Hematopoietic multipotent progenitor cell treated with erythropoietin and hydrocortisone succinate and interleukin-3 and kit ligand, for 15 days (in vitro differentiated cells): ENCODE measurements at regions not wholly inside any gene's neighbourhood (a gene's known extent, or its start where the extent isn't known, plus 50 kb on each side); places are given as distances from the start of the nearest gene placed in this dataset.

Experiments used
- DNase-seq: peaks from one replicate; pipeline ENCODE4 v3.0.0-alpha.2; 2015; ENCODE audit warnings: low spot score

DNA sequence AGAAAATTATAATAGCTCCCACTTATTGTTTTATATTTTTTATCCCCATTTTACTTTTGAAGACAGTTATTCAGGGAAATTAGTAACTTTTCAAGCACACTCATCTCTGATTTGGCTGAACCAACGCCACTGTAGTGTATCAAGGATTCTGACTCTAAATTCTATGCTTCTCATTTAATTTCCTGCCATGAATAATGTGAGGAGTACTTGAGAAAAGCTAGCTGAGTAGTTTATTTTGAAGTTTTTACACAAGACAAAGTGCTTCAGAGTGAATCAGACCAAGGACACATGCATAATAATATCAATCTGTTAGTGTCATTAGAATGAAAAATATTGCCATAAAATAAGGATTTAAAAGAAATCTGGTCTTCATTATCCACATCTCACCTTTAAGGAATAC lies 329.9 kb downstream of the SLITRK6 start:
- DNase-seq, result no peak

DNA sequence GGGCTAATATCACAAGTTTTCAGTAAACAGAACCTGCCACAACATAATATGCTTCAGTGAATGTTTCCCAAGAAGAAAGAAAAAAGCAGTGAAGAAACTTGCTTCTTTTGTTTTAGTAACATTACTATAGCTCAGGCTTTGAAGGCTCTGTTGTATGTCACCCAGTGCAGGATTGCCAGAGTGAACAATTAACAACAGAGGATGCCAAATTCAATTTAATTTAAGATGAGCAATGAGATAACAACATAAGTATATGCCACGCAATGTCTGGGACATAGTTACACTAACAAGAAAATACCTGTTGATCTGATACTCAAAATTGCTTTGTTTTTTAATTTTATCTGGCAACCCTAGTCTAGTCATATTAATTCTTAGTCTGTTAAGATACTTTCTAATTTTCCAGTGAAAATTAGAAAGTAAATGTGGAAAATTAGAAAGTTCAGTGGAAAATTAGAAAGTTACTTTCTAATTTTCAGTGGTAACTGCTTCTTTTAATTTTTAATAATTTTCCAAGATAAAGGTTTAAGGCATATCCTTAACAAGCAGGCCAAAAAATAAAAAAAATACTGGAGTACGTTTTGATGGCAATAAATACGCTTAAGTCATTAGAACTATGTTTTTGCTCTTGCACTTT lies 336.3 kb downstream of the SLITRK6 start:
- no peak for DNase-seq

DNA sequence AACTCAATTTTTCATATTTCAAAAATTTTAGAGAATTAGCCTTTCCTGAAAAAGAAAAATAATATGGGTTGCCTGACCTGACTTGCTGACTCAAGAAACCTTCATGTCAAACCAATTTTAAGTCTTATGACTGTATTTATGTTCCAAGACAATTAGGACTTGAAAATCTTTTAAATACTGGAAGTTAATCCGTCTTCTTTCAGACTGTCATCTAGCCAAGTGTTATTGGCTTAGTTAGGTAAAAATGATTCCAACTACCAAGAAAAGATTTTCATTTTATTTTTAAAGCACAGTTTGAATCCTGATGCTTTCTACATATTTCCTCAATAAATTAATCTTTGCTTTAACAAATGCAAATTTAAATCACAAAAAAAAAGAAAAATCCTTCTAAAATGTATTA lies 337.6 kb downstream of the SLITRK6 start:
- no peak for DNase-seq

DNA sequence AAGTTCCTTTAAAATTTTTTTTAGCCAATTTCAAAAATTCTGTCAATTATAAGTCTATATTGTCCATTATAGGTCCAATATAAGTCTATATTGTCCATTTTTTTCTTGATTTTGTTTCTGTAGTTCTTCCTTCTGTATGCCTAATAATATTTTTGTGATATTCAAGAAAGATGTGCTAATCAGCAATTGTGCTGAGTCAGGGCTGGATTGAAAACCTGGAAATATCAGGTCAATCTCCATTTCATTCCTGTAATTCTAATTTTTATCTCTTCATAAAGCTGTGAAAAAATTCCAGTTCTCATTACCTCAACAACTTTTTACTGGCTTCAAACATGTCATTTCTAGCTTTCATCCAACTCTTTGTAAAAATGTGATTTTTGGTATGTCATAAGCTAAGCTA lies 353.7 kb downstream of the SLITRK6 start:
- DNase-seq, result no peak

DNA sequence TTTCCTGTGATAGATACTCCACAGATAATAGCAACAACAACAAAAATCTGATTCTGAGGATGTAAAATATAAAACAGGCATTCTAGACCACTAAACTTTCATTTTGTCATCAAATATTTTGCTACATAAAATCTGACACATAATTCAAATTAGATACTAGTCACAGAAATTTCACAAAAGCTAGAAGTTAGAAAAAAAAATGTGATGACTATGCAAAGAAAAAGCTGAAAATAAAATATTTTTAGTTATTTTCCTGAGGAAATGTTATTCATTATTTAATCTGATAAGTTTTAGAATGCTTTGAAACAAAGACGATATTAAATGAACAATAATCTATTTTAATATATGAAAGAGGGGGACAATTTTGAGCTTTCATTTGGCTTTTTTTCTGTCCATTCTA lies 357.2 kb downstream of the SLITRK6 start:
- DNase-seq, result no peak

DNA sequence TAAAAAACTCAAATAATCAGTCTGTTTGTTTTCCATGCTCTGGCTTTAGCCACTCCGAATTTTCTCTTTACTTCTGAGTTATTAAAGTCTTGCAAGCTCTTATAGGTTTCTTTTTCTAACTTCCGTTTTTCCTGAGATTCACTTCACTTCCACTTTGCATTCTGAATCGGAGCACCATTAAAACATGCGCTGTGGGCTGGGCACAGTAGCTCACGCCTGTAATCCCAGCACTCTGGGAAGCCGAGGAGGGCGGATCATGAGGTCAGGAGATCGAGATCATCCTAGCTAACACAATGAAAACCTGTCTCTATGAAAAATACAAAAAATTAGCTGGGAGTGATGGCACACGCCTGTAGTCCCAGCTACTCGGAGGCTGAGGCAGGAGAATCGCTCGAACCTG lies 357.9 kb downstream of the SLITRK6 start:
- no peak for DNase-seq

DNA sequence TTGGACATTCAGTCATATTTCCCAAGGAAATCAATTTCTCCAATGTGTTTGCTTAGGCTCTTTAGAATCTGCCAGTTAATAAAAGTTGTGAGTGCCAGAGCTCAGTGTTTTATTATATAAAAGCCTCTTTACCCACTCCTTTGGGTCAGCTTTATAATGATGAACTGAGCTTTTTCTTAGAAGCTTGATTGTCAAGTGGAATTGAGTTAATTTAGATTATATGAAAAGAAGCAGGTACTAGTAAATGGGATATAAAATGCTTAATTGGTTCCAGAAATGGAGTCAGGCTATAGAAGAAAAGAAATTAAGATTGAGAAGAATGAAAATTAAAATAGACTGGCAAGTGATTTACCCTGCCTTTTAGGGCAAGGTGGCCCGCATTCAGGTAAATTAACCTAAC lies 363.2 kb downstream of the SLITRK6 start:
- DNase-seq, result no peak

DNA sequence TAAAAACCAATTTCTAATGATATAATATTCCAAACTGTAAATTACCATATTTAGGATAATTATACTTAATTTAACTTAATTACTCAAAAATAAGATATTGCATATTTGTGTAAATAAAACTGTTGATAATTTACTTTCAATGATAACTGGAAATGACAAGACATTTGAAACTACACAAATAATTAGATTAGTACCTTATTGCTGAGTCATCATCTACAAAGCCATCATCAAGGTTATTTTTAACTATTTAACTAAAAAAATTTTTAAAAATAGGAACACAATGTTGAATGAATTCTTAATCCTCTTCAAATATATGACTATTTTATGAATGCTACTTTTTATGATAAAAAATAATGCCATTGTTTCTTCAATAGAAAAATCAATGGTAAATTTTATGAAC lies 364.3 kb downstream of the SLITRK6 start:
- DNase-seq, result no peak

DNA sequence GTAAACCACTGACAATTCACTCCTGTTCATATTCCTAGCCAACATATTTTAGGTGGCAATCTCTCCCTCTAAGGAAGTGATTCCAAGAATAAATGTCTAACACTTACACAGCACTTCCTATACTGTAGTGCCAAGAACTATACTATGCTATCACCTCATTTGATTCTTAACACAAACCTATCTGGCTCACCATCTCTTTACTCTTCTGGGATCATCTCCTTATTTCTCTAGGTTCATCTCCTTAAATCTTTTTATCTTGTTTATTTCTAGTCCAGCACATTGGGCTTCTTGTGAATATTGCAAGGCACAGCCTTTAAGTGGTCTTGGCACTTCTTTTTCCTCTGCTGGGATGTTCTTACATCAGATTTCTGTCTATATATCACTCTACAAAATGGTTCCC lies 366.3 kb downstream of the SLITRK6 start:
- DNase-seq, result no peak

DNA sequence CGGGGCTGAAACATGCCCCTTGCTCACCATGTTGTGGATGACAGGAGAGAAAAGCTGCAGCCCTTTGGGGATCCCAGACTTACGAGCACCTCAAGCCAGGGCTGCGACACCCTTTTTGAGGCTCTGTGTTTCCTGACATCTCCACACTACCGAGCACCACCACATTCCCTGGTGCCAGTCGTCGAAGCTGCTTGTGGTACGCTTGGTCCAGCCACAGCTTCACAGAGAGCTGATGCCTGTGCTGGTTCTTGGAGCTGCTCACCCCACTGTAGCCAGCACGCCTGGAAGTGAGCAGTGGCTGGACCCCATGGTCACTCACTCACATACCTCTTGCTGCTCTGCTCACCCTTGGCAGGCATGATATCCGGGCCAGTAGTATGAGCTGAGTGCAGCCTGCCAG lies 367.5 kb downstream of the SLITRK6 start:
- DNase-seq, result no peak

DNA sequence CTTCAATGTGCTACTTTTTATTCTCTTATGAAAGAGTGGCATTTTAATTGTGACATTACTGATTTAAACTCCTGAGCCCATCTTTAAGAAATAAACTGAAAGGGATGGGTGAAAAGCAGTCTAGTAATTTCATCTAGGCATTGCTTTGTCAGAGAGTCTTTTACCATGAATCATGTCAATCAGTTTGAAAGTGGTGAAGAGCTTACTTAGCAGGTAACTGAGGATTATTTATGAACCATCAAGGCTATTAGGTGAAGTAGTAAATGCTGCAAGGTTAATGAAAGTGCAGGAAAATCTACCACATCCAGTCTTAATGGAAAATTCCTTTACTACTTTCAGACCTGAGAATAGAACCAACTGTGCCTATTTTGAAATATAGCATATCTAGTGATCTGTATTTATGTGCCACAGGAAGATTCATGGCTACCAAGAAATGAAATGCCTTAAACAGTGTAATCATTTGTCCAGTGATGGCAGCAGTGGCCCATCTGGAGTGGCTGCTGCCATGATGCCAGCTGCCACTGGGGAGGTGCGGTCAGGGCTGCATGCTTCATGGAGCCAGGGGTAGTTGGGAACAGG lies 368.9 kb downstream of the SLITRK6 start:
- no peak for DNase-seq

DNA sequence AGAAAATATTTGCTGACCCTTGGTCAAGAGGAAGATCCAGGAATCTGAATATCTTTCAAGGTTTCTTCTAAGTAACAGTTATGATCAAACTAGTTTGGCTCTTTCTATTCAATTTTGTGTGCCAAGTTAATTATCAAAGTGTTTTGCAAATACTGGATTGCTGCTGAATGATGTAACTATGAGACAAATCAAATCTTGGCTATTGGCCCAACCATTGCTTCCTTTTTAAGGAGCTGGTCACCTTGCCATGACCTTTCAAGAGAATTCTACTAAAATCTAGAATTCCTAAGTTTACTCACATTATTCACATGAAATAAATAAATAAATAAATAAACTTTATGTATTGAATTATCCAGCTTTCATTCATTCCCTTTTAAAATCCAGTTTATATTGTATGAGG lies 371.8 kb downstream of the SLITRK6 start:
- no peak for DNase-seq

DNA sequence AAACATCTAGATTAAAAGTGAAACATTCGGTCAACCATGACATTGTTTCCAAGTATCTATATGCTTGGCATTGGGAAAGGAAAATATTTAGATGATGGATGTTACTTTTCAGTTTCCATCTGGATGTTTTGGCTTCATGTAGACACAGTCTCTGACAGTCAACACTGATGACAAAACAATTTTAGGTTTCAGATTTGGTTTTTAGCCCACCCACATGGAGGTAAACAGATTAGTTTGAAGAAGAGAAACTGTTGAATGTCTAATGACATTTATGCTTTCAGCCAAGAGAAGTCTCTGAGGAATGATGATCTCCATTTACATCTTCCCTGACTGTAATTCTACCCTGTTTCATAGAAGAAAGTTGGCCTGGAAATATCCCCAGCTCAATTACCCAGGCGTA lies 379.1 kb downstream of the SLITRK6 start:
- DNase-seq, result no peak

DNA sequence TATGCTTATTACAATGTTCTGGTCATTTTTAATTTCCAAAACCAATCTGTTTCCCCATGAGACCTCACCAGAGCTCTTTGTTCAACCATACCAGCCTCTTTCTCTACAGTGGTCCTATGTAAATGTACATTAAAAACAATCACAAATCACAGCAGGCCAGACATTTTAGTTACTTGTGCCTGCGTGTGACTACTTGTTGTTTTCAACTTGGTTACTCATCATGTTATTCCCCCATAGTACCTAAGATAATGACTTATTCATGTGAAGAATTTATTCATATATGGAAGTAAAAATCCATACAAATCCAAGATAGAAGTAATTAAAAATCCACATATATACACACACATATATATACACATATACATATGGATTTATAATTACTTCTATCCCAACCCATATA lies 379.6 kb downstream of the SLITRK6 start:
- DNase-seq, result no peak

DNA sequence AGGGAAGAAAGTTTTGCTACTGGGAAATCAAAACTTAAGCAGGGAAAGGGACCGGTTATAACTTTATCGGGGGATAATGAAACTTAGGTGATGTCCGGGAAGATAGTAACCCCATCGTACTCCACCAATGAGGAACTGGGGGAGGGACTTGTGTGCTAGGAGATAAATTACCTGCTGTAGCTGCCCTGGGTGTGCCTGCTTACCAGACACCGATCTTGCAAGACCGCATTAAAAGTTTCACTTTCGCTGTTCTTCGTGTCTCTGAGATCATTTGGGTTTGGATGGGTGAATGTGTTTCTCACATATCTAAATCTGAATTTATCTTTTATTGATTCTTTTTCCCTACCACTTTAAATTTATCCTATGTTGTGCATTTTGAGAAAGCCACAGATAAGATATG lies 381.4 kb downstream of the SLITRK6 start:
- DNase-seq, result no peak

DNA sequence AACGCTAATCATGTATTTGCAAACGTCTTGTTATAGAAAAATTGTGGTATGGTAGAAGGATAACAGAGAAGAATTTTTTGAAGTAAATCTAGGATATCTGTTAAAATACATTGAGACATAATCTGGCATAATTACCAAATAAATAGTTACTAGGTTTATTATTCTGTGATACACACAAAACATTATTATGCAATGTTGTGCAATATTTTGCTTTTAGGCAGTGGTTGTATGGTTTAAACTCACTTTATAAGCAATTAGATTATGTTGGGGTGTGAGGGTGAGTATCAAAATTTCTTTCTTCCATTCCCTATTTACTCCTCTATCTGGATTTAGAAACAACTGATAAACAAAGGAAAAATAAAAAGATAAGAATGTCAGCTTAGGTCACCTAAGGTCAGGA lies 385.6 kb downstream of the SLITRK6 start:
- no peak for DNase-seq

DNA sequence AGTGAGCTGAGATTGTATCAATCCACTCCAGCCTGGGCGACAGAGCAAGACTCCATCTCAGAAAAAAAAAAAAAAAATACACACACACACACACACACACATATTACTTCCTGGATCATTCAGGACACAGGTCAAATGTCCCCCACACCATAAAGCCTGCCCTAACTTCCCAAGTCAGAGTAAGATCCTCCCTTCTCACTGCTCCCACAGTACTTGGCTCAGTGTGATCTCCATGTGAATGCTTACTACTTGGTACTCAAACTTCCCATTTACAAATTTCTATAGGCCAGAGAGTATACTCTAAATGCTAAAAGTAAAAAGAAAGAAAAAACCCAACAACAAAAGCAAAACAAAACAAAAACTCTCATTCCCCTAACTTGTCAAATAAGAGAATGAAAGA lies 386.8 kb downstream of the SLITRK6 start:
- DNase-seq, result no peak

DNA sequence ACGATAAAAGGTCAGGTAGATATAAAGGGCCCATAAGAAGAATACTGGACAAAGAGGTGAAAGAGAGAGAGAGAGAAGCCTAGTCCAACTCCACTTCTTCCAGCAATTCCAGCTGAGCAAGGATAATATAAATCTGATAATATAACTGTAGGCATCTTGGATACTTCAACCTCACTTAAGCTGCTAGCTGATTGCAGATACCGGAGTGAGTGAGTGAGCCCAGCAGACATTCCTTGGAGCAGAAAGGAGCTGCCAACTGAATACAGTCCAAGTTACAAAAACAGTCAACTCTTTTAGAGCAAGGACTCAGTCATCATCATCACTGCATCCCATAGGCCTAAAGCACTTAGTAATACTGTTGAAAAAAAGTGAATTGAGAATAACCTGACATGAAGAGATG lies 387.6 kb downstream of the SLITRK6 start:
- DNase-seq, result no peak

DNA sequence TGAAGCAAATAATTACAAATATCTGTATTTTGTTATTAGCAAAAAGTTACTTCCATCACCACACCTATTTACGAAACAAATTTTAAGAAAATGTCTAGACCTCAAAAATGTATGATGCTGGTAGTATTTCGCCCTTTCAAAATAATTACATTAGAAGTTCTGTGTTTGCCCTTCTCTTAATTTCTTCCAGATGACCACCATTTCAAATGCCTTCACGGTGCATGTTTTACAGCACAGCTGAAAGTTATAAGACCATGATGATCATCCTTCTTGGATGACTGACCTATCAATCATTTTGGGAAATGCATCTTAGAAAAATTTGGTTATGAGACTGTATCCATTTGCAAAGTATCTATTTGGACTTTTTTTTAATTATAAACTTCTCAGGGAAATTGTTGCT lies 390.8 kb downstream of the SLITRK6 start:
- no peak for DNase-seq

DNA sequence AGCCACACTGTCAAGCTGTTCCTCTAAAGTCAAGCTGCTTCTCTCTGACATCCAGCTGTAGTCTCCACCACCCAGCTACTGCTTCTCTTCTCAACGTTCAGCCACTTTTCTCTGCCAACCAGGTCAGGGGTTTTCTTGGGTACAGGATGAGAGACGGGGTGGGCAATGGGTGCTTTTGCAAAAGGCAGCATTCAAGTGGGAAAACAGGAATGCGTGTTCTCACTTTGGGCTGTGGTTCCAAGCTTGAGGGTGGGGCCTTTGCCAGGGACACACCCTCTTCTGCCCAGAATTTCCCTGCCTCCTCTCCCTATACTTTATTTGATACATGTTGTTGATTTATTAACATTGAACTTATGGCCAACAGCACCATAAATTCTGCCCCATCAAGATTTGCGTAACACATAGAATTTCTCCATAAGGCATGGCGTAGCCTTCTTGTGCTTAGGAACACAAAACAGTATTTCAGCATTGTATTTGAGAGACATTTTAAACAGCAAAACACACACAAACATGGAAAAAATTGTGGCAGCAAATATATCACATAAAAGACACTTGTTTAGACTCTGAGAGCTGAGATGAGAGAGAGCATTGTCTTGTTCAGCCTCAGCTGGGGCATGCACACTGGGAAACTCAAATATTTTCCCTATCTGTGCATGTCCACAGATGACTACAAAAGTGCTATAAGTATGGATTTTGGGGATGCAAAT lies 392.8 kb downstream of the SLITRK6 start:
- no peak for DNase-seq

DNA sequence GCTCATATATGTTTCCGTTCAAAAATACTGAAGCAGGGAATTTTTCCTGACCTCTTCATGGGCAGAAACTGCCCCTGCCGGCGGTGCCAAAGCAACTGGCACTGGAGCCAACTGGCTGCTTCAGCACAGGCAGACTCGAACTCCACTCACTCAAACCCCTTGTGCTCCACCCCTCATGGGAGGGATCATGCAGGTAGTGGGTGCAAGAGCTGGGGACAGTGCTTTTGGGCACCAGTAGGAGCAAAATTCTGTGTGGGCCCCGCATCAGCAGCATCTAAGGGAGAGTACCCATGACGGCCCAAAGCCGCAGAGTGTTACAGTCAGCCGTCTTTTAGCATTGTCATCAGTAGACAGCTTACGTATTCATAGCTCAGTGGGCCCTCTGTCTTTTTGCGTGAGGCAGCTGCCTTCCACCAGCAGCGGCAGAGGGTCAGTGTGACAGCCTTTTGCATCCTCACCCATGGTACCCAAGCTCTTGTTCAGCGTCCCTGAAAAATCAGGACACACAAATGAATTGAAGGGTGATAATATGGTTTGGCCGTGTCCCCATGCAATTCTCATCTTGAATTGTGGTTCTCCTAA lies 393.8 kb downstream of the SLITRK6 start:
- no peak for DNase-seq

DNA sequence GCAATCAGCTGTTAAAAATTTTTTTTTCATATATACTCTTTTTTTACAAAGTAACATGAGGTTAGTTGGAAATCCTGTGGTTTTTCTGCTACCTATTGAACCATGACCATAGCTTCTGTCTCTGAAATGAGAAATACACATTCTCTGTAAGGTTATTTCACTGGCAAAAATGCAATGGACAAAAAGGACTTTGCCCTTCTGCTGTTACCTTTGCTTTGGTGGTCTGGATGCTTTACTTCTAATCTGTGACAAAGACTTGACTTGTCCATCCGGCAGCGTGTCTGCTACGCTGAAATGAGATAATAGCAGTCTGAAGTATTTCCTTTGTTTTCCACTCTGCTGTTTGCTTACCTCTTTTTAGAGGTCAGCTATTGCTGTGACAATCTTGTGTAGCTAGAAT lies 412.8 kb downstream of the SLITRK6 start:
- no peak for DNase-seq

DNA sequence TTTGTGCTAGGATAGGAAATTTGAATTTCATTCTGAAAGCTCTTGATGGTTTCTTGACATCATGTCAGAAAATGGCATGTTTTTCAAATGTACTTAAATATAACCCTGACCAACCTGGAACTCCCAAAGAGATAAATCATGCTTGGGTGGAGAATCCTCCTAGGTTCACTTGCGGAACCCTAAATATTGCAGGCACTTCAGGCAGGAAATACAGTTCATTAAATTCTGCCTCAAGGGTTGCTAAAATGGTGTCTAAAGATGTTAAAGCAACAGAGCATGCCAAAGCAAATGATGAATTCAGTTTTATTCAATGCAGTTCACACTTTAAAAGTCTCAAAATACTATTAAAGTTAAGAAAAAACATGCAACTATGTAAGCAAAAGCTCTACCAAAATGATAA lies 415.9 kb downstream of the SLITRK6 start:
- no peak for DNase-seq

DNA sequence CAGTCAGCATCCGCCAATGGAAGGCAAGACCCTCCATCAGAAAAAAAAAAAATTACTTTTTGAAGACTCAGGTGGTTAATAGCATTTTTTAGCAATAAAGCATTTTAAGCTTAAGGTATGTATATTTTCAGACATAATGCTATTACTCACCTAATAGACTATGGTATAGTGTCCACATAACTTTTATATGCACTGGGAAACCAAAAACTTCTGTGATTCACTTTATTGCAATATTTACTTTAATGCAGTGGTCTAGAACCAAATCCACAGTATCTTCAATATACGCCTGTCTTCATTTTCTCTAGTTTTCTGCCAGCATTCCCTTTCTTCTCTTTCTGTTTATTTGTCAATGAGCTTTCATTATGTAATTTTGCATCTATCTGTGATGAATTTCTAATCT lies 418.1 kb downstream of the SLITRK6 start:
- DNase-seq, result no peak
